ENCODE measurements at regions not wholly inside any gene's neighbourhood (a gene's known extent, or its start where the extent isn't known, plus 50 kb on each side); places are given as distances from the start of the nearest gene placed in this dataset.

GRCh38 chr5:86780018-86780417 is 162.3 kb downstream of the COX7C start:
- no peaks in the 10 kb centered on the region for H3K9me3 ChIP-seq
- intact Hi-C loops (cut with DNase I), result no loop called here
- no peak for TF ChIP-seq CTCF (IDR thresholded peaks at IDR 0.05)
- H3K9ac ChIP-seq (ENCODE audit: low read depth in 2 of 2, low read length in 2 of 2), result no peak overlapping the region
- no peak for DNase-seq
- H3K4me3 ChIP-seq, result no peak overlapping the region
- H3K27me3 ChIP-seq, result no peaks in the 10 kb centered on the region
- no peaks in the 10 kb centered on the region for H3K36me3 ChIP-seq
- no peak overlapping the region for H3K27ac ChIP-seq
- no peaks in the 10 kb centered on the region for H3K4me1 ChIP-seq

- H3K27me3 ChIP-seq, result no peaks in the 10 kb centered on the region
- H3K9me3 ChIP-seq, result no peaks in the 10 kb centered on the region
- H3K9ac ChIP-seq (ENCODE audit: low read depth in 2 of 2, low read length in 2 of 2), result no peak overlapping the region
- H3K4me3 ChIP-seq, result no peak overlapping the region
- no peaks in the 10 kb centered on the region for H3K4me1 ChIP-seq
- TF ChIP-seq CTCF (IDR thresholded peaks at IDR 0.05), result no peak
- no peak overlapping the region for H3K27ac ChIP-seq
- no peaks in the 10 kb centered on the region for H3K36me3 ChIP-seq
- intact Hi-C loops (cut with DNase I), result no loop called here
- DNase-seq, result no peak
Measured at GRCh38 chr5:86786955-86787354, 169.2 kb downstream of the COX7C start.

DNA sequence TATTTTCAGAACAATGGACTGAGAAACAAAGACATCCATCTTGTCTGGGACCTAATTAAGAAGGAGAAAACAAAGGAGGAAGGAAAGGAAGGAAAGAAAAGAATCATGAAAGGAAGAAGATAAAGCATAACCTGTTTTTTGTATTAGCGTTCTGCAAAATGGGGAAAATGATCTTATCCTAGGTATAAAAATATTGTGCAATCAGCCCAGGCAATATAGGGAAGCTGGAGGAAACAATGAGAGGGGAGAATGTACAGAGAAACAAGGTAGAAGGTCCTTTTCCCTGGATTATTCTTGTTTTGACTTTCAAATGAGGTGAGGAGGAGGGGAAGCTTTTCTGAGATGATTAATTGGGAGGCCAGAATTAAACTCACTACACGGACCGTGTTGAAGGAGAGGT is 177.9 kb downstream of the COX7C start:
- H3K27ac ChIP-seq, result no peak overlapping the region
- no peak for DNase-seq
- no peaks in the 10 kb centered on the region for H3K4me1 ChIP-seq
- H3K27me3 ChIP-seq, result no peaks in the 10 kb centered on the region
- H3K36me3 ChIP-seq, result no peaks in the 10 kb centered on the region
- no peak overlapping the region for H3K9ac ChIP-seq (ENCODE audit: low read depth in 2 of 2, low read length in 2 of 2)
- H3K4me3 ChIP-seq, result no peak overlapping the region
- TF ChIP-seq CTCF (IDR thresholded peaks at IDR 0.05), result no peak
- no peaks in the 10 kb centered on the region for H3K9me3 ChIP-seq
- intact Hi-C loops (cut with DNase I), result no loop called here

GRCh38 chr5:86797677-86798076 is 179.9 kb downstream of the COX7C start:
- no peaks in the 10 kb centered on the region for H3K9me3 ChIP-seq
- H3K4me1 ChIP-seq, result no peaks in the 10 kb centered on the region
- H3K27ac ChIP-seq, result no peak overlapping the region
- no peak for DNase-seq
- TF ChIP-seq CTCF (IDR thresholded peaks at IDR 0.05), result no peak
- intact Hi-C loops (cut with DNase I), result no loop called here
- H3K36me3 ChIP-seq, result no peaks in the 10 kb centered on the region
- H3K9ac ChIP-seq (ENCODE audit: low read depth in 2 of 2, low read length in 2 of 2), result no peak overlapping the region
- H3K27me3 ChIP-seq, result no peaks in the 10 kb centered on the region
- no peak overlapping the region for H3K4me3 ChIP-seq

DNA sequence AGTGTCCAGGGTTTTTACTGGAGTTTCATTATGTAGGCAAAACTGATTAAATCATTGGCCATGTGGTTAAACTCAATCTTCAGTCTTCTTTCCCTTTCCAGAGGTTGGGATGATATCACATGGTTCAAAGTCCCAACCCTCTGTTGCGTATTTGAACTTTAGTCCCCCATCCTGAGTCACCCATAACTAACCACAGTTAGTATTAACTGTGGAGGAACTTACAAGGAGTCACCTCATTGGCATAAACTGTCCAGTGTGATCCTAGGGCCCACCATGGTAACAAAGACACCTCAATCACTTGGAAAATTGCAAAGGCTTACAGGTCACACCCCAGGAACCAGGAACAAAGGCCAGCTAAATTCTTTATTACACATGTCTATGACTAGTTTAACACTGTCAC is 188.5 kb downstream of the COX7C start:
- Histone ChIP-seq H3K27me3 (no peaks in the 10 kb centered on the region), H3K36me3 (no peaks in the 10 kb centered on the region), H3K4me3 (no peak overlapping the region), H3K27ac (no peak overlapping the region), H3K9ac (ENCODE audit: low read depth in 2 of 2, low read length in 2 of 2) (no peak overlapping the region), H3K9me3 (no peaks in the 10 kb centered on the region), H3K4me1 (no peaks in the 10 kb centered on the region)
- DNase-seq, result no peak
- intact Hi-C loops (cut with DNase I), result no loop called here
- no peak for TF ChIP-seq CTCF (IDR thresholded peaks at IDR 0.05)
